Epithelial cell of prostate (primary cell): ENCODE measurements at regions not wholly inside any gene's neighbourhood (a gene's known extent, or its start where the extent isn't known, plus 50 kb on each side); places are given as distances from the start of the nearest gene placed in this dataset.

Source experiments
- DNase-seq: peaks from one replicate; pipeline ENCODE4 v3.0.0-alpha.2; 2011; ENCODE audit warnings: low read depth, low spot score
- H3K27ac ChIP-seq: fragments of 450-650 bp; 2 replicates; pipeline ENCODE4 v1.5.1; 2017; ENCODE audit warnings: mild to moderate bottlenecking

GRCh38 chr14:54123841-54124240 lies 167.2 kb upstream of the BMP4 start:
- no peak for DNase-seq
- H3K27ac ChIP-seq, result no peak overlapping the region

GRCh38 chr14:54125109-54125508 lies 168.5 kb upstream of the BMP4 start:
- DNase-seq, result no peak
- H3K27ac ChIP-seq, result no peak overlapping the region

- DNase-seq, result no peak
- no peak overlapping the region for H3K27ac ChIP-seq
Measured at GRCh38 chr14:54126947-54127346, 170.3 kb upstream of the BMP4 start.

GRCh38 chr14:54127526-54127925 lies 170.9 kb upstream of the BMP4 start:
- no peak overlapping the region for H3K27ac ChIP-seq
- DNase-seq, result no peak

- DNase-seq, result no peak
- no peak overlapping the region for H3K27ac ChIP-seq
Measured at GRCh38 chr14:54129850-54130640, 173.4 kb upstream of the BMP4 start.

GRCh38 chr14:54132496-54132895 lies 175.9 kb upstream of the BMP4 start:
- no peak for DNase-seq
- no peak overlapping the region for H3K27ac ChIP-seq

- H3K27ac ChIP-seq, result no peak overlapping the region
- peak; percentile 74 for DNase-seq
Measured at GRCh38 chr14:54133896-54134295, 177.3 kb upstream of the BMP4 start.

GRCh38 chr14:54135804-54136280 lies 179.2 kb upstream of the BMP4 start:
- H3K27ac ChIP-seq, result no peak overlapping the region
- DNase-seq, result no peak

GRCh38 chr14:54136894-54137613 lies 180.4 kb upstream of the BMP4 start:
- no peak overlapping the region for H3K27ac ChIP-seq
- no peak for DNase-seq

GRCh38 chr14:54137614-54137961 lies 181.0 kb upstream of the BMP4 start:
- H3K27ac ChIP-seq, result no peak overlapping the region
- no peak for DNase-seq

GRCh38 chr14:54138024-54138353 lies 181.4 kb upstream of the BMP4 start:
- DNase-seq, result no peak
- H3K27ac ChIP-seq, result no peak overlapping the region

- no peak for DNase-seq
- no peak overlapping the region for H3K27ac ChIP-seq
Measured at GRCh38 chr14:54138354-54139038, 181.9 kb upstream of the BMP4 start.

- no peak for DNase-seq
- H3K27ac ChIP-seq, result no peak overlapping the region
Measured at GRCh38 chr14:54140551-54140950, 183.9 kb upstream of the BMP4 start.

- DNase-seq, result no peak
- no peak overlapping the region for H3K27ac ChIP-seq
Measured at GRCh38 chr14:54146601-54147000, 190.0 kb upstream of the BMP4 start.

- DNase-seq, result peak; percentile 45
- peak overlapping the region; percentile 12 for H3K27ac ChIP-seq
Measured at GRCh38 chr14:54147282-54147681, 190.7 kb upstream of the BMP4 start.

GRCh38 chr14:54147758-54148157 lies 191.1 kb upstream of the BMP4 start:
- DNase-seq, result no peak
- peak overlapping the region; percentile 12 for H3K27ac ChIP-seq

- DNase-seq, result no peak
- H3K27ac ChIP-seq, result no peak overlapping the region
Measured at GRCh38 chr14:54148251-54148650, 191.6 kb upstream of the BMP4 start.

- H3K27ac ChIP-seq, result no peak overlapping the region
- no peak for DNase-seq
Measured at GRCh38 chr14:54152351-54152750, 195.7 kb upstream of the BMP4 start.

GRCh38 chr14:54166049-54166950 lies 209.7 kb upstream of the BMP4 start:
- no peak for DNase-seq
- no peak overlapping the region for H3K27ac ChIP-seq

- peak overlapping the region; percentile 65 for H3K27ac ChIP-seq
- peak; percentile 76 for DNase-seq
Measured at GRCh38 chr14:54168489-54168888, 211.9 kb upstream of the BMP4 start.
